GM11168 (cell line): ENCODE measurements at regions not wholly inside any gene's neighbourhood (a gene's known extent, or its start where the extent isn't known, plus 50 kb on each side); places are given as distances from the start of the nearest gene placed in this dataset.
"Not testable (repeated sequence)": the region's sequence is repeated elsewhere in the genome, so short reads cannot be mapped to it uniquely, and the experiment has no call there.

Experiments used
- in situ Hi-C: fragments of 300-500 bp; cut with MboI; formaldehyde crosslinking; loops from one replicate; pipeline ENCODE4 v1.12.0; 2022; ENCODE audit warnings: low sequenced_read_pairs; ENCODE audit not compliant: unreplicated experiment

DNA sequence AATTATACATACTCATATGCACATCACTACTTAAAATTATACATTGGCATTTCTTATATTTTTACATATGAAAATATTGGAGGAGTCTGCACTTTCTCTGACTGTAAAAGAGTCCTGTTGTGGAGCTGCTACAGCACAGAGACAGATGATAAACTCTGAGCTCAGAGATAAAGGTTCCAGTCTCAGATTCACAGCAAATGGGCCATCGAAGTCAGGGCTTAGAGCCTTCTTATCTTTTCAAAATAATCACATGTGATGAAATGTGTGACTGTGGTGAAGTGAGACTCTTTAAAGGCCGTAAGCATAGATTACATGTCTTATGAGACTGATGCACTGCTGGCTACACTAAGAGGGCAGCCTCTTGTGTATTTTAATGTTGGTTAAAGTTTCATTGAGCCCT is 187.5 kb upstream of the SYNPR start:
- in situ Hi-C loops: no loop called here

DNA sequence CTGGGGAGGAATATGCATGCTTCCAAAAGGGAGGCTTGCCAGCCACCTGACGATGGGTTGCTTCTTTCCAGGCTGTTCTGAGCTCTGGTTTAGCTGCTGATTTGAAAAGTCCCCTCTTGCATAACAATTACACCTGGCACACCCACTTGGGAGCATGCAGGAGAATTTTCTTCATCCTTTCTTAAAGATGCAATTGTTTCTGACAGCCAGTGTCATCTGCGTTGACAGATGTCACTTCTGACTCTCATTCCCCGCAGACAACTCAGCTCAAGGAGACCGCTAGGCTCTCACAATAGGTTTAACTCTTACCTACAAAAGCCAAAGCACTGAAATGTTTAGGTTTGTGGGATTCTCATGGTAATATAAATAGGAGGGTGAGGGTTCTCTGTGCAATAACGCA is 185.6 kb upstream of the SYNPR start:
- in situ Hi-C loops: no loop called here

DNA sequence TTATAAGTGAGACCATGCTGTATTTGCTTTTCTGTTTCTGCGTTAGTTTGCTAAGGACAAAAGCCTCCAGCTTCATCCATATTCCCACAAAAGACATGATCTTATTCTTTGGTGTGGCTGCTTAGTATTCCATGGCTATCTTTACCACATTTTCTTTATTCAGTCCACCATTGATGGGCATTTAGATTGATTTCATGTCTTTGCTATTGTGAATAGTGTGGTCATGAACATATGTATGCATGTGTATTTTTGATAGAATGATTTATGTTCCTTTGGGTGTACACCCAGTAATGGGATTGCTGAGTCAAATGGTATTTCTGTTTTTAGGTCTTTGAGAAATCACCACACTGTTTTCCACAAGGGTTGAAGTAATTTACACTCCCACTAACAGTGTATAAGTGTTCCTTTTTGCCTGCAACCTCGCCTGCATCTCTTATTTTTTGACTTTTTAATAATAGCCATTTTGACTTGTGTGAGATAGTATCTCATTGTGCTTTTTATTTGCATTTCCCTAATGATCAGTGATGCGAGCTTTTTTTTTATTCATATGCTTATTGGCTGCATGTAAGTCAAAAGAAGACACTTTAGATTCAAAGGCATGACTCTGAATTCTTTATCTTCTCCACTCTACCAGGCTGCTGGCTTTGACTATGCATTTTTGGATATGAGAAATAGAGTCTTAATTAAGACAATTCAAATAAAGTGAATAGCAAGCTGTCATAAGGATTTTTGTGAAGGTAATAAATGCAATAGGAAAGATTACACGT is 183.3 kb upstream of the SYNPR start:
- in situ Hi-C loops: no loop called here

DNA sequence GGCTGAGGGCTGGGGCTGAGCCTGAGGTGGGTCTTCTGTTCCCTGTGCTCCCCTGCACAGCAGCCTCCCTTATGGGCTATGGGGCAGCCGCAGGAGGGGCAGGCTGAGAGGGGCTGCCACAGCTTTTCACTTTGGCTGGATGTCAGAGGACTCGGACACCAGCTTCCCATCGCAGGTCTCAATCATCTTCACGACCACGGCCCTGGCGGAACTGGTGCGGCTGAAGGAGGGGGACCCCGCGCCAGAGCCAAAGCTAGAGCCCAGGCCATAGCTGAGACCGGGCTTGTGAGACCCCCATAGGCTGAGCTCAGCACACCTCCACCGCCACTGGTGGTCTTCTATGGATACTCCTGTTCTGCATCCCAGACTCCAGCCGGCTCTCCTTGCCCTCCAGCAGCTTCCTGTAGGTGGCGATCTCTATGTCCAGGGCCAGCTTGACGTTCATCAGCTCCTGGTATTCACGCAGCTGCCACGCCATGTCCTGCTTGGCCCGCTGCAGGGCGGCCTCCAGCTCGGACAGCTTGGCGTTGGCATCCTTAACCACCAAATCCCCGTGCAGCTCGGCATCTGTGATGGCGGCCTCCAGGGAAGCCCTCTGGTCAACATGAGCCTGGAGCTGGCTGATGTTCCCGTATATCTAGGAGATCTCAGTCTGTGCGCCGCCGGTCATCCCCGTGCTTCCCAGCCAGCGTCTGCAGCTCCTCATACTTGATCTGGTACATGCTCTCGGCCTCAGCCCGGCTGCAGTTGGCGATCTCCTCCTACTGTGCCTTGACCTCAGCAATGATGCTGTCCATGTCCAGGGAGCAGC is 181.7 kb upstream of the SYNPR start:
- in situ Hi-C loops: no loop called here

DNA sequence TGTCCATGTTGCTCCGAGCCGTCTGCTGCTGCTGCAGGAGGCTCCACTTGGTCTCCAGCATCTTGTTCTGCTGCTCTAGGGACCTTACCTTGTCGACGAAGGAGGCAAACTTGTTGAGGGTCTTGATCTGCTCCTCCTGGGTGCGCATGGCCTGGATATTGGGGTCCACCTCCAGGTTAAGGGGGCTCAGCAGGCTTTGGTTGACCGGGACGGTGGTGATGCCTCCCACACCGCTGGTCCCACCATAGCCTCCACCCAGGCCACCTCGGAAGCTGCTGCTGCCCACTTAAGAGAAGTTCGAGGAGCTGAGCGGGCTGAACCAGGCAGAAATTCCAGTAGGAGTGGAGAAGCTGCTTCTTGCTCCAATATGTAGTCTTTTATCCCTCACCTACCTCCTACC is 180.7 kb upstream of the SYNPR start:
- in situ Hi-C loops: no loop called here

DNA sequence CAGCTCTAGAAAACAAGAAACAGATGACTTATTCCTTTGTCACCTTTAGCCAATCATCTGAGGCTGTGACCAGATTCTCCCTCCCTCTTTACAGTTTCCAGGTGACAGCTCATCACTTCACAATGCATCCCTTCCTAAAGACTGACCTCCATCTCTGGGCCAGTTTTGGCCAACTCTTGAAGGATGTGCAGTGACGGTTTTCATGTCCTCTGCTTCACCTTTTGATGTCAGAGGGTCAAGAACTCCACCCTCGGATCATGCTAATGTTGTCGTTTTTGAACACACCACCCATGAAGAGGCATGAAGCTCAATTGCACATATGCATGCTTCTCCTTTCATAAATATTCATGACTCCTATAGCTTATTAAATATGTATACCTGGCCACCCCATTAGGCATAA is 161.2 kb upstream of the SYNPR start:
- in situ Hi-C loops: no loop called here

DNA sequence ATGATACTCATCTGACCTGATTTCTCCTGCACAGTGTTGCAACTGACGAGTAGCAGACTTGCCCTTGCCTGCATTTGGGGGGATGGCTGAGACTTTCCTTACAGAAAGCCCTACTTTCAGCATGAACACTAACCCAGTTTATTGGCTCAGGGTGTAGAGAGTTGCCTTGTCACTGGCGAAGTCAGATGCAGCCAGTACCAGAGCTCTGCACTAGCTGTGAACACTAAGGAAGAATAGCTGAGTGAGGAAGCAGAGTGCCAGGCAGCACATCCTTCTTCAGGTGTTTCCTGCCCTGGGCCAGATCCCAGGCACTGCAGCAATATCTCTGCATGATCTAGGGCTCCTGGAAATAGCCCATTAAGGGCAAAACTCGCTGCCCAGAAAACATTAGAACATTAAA is 154.0 kb upstream of the SYNPR start:
- in situ Hi-C loops: no loop called here

DNA sequence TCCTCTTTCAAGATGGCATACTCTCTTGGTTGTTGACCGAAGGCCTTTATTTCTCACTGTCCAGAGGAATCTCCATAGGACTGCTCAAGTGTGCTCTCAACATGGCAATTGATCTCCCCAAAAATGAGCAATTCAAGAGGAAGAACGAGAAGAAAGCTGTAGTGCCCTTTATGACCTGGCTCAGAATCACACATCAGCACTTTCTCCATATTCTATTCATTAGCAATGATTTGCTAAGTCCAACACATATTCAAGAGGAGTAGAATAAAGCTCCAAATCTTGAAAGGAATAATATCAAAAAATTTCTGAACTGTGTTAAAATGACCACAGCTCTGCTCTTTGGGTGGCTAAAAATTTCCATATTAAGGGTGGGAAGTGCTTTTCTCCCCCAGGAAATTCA is 151.6 kb upstream of the SYNPR start:
- in situ Hi-C loops: no loop called here

DNA sequence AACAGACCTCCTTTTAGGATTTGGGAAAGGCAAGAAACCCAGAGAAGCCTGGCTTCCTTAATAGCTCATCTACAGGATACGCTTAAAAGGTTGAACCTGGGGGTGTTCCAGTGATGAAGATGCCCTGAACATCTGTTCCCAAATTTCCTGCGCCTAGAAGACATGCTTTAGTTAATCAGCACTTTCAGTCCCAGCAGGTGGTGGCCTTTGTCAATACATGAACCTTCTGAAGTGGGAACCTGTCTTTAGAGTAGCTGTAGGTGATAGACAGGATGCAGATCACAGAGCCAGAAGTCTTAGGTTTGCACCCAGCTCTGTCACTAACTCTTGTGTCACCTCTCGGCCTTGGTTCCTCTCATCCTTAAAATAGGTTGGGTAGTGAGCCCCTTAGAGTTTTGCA is 149.7 kb upstream of the SYNPR start:
- in situ Hi-C loops: no loop called here

DNA sequence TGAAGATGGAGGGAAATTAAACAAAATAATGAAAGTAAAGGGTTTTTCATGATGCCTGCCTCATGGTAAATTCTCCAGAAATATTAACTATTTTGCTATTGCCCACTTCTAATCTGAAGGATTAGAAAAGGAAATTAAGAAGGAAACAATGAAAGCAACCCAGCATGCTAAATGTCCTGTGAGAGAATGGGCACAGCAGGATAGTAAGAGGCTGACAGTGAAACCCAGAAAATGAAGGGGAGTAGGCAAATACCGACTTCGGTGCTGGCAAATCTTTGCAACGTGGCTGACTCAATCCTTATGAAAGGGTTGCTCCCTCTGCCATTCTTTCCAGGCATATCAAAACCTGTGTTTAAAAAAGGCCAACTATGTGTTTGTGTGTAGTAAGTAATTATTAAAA is 147.5 kb upstream of the SYNPR start:
- in situ Hi-C loops: no loop called here

DNA sequence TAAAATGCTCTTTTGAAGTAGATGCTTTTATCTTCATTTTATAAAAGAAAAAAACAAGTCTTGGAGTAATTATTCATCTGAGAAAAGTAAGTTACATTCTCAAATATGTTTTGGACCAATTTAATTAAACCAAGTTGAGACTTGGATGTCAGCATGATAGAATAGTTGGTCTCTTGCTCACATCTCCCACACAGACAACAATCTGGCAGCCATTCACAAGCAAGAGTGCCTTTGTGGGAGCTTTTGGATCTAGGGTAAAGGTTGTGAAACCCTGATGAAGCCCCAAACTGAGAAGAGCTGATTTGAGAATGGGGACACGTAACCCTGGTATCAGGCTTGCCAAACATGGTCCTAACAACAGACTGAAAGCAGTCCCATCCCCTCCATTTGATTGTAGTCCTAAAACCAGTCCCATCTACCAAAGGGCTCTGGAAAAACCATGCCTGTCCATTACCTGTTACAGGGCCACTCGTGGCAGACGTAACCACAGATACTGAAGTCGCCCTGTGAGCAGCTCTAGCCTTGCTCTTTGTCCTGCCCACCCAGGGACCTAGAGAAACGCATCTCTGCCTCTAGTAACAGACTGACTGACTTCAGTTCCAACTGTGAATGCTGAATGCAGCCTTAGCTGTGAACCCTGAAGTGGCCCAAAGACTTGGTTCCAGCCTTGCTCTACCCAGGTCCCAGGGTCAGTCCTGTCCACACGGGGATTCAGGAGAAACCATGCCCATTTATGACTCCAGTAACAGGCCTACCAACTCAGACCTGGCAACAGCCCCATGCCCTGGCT is 145.5 kb upstream of the SYNPR start:
- in situ Hi-C loops: no loop called here

GRCh38 chr3:63135367-63135766 is 142.7 kb upstream of the SYNPR start:
- in situ Hi-C loops: no loop called here

DNA sequence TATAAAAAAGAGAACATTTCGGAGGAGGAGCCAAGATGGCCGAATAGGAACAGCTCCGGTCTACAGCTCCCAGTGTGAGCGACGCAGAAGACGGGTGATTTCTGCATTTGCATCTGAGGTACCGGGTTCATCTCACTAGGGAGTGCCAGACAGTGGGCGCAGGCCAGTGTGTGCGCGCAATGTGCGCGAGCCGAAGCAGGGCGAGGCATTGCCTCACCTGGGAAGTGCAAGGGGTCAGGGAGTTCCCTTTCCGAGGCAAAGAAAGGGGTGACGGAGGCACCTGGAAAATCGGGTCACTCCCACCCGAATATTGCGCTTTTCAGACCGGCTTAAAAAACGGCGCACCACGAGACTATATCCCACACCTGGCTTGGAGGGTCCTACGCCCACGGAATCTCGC is 141.9 kb upstream of the SYNPR start:
- in situ Hi-C loops: not testable (repeated sequence)

DNA sequence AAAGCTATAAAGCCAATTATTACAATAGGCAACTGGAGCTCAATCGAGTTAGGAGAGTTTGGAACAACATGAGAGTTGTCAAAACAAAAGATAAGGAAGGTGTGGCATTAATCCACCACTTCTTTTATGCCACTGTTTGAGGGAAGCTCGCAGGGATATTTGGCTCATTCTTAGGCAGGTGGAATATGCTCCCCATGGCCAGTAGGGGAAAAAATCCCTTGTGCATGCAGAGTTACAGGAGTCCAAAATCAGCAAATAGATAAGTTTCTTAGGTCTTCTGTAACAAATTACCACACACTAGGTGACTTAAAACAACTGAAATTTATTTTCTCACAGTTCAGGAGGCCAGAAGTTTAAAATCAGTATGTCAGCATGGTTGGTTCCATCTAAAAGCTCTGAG is 135.4 kb upstream of the SYNPR start:
- in situ Hi-C loops: no loop called here

GRCh38 chr3:63146154-63146553 is 132.0 kb upstream of the SYNPR start:
- in situ Hi-C loops: no loop called here

- in situ Hi-C loops: no loop called here
Observed at GRCh38 chr3:63150880-63151279, 127.2 kb upstream of the SYNPR start.

- in situ Hi-C loops: no loop called here
Observed at GRCh38 chr3:63151897-63152296, 126.2 kb upstream of the SYNPR start.

- in situ Hi-C loops: no loop called here
Observed at GRCh38 chr3:63159764-63160163, 118.3 kb upstream of the SYNPR start.

DNA sequence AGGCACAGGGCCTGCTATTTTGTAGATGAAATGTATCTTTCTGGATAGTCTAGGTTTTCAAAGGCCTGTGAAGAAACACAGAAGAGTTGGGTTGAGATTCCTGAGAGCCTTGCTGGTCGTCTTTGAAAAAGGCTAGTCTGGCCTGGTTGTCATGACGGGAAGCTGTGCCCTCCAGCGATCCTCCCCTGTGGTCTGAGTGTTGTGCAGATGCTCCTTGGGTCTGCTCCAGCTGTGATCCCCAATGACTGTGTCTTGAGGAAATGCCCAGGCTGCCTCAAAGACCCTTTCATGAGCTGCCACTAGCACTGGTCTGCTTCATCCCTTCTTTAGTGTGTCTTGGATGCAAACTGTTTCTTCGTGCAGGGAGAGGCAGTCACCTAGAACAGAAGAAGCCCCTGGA is 111.0 kb upstream of the SYNPR start:
- in situ Hi-C loops: no loop called here

DNA sequence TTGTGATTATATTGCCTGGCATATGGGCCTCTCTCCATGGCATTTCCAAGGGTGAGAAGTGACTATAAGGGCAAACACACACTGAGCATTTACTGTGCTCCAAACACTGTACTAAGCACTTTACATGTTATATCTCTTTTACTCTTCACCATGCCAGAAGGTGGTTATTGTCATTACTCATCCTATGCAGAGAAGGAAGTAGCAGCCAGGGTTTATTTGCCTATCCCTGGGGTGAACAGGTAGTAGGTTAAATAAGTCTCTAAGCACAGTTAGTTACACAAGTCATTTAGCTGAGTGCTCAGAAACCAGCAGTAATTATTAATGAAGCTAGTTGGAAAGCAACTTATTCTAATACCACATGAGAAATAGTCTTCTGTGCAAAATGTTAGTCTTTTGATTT is 109.9 kb upstream of the SYNPR start:
- in situ Hi-C loops: no loop called here

DNA sequence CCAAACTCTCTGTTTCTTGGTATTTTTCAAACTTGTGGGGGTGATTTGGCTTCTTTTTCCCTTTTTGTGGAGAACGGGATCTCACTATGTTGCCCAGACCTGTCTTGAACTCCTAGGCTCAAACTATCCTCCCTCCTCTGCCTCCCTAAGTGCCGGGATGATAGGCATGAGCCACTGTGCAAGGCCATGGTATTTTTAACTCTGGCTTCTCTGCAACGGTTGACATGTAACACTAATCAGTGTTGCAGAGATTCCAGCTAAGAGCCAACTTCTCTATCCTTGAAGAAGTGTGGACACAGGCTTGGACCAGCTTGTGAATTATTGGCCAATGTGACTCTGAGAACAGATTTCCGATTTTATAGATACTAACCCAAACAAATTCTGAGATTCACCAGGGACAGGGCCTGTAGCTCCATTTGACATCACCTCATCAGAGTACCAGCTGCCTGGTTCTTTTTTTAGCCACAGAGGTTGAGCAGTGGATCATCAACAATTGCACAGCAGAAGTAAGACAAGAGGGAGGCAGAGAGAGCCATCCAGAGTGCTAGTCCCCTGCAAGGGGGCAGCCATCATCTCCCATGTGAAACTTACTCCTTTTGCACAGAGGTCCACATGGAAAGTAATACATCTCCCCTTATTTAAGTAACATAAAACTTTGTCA is 98.1 kb upstream of the SYNPR start:
- in situ Hi-C loops: no loop called here
